Sigmoid colon (tissue), 6 donors: ENCODE measurements at regions not wholly inside any gene's neighbourhood (a gene's known extent, or its start where the extent isn't known, plus 50 kb on each side); places are given as distances from the start of the nearest gene placed in this dataset.

ENCODE experiments used
- DNase-seq: peaks from one replicate; pipeline ENCODE4 v3.0.0-alpha.2; 2019
- H3K27ac ChIP-seq, 4 donors: fragments of 200-600 bp; sonication (generic); one replicate each; pipeline ENCODE4 v1.5.1; 2016 to 2019; ENCODE audit warnings: mild to moderate bottlenecking in 1 of 4
- H3K27me3 ChIP-seq, 3 donors: fragments of 200-600 bp; sonication (generic); one replicate each; pipeline ENCODE4 v1.5.1; 2019; ENCODE audit warnings: mild to moderate bottlenecking in 1 of 3
- H3K36me3 ChIP-seq, 4 donors: fragments of 200-600 bp; sonication (generic); one replicate each; pipeline ENCODE4 v1.5.1; 2016 to 2019
- H3K4me1 ChIP-seq, 4 donors: fragments of 200-600 bp; sonication (generic); one replicate each; pipeline ENCODE4 v1.5.1; 2017 to 2019
- H3K4me3 ChIP-seq, 4 donors: fragments of 200-600 bp; sonication (generic); one replicate each; pipeline ENCODE4 v1.5.1; 2017 to 2019; ENCODE audit warnings: mild to moderate bottlenecking in 2 of 4, moderate library complexity in 1 of 4
- H3K9me3 ChIP-seq, 4 donors: fragments of 200-600 bp in 3 of 4; sonication (generic) in 3 of 4; one replicate each; pipeline versions ENCODE4 v1.5.1 to v1.6.1; 2013 to 2019
- CTCF ChIP-seq, 4 experiments: fragments of 450-650 bp in 3 of 4; fragments of 200-600 bp in 1 of 4; IDR thresholded peaks; one replicate each; pipeline ENCODE4 v1.5.1; 2016 to 2019; ENCODE audit warnings: antibody characterized with exemption in 4 of 4, mild to moderate bottlenecking in 3 of 4, moderate library complexity in 2 of 4
- EP300 ChIP-seq, 4 donors: sonication (generic); formaldehyde crosslinking; IDR thresholded peaks; one replicate each; pipeline ENCODE4 v1.6.1; 2017; ENCODE audit warnings: antibody characterized with exemption in 4 of 4
- POLR2A ChIP-seq, 2 donors: fragments of 450-650 bp; IDR thresholded peaks; one replicate each; pipeline ENCODE4 v1.6.1; 2016; ENCODE audit warnings: antibody characterized with exemption in 2 of 2, mild to moderate bottlenecking in 2 of 2, moderate library complexity in 2 of 2
- POLR2AphosphoS5 ChIP-seq, 4 donors: sonication (generic); formaldehyde crosslinking; IDR thresholded peaks; one replicate each; pipeline ENCODE4 v1.6.1; 2017; ENCODE audit warnings: antibody characterized with exemption in 4 of 4
- WGBS, 2 donors: extraction: QIAGEN DNeasy Blood & Tissue Kit; methylation state at CpG; one replicate each; pipeline ENCODE4 v1.1.7; 2013; 5-methylcytosine and 5-hydroxymethylcytosine counted together
- intact Hi-C: fragments of 100-400 bp; cut with DNase I; formaldehyde crosslinking; loops from one replicate; pipeline ENCODE4 v1.15.1; 2023
- donor health status: healthy with polysubstance abuse.
- donor health status: healthy.

GRCh38 chr16:54602666-54603065 is 316.1 kb upstream of the IRX3 start:
- H3K9me3 ChIP-seq: peaks cover 0 to 17% (median 6%) of the 10 kb centered on the region in 4 donors
- intact Hi-C loops: no loop called here
- peaks cover 0 to 8% (median 0%) of the 10 kb centered on the region in 3 donors for H3K27me3 ChIP-seq
- H3K36me3 ChIP-seq: no peaks in the 10 kb centered on the region
- H3K4me3 ChIP-seq: no peak overlapping the region
- H3K27ac ChIP-seq: no peak overlapping the region
- WGBS, 2 donors: 64 to 81% methylated on average over 6 of the region's 6 CpGs
- TF ChIP-seq CTCF (IDR thresholded peaks at IDR 0.05) (no peak), EP300 (IDR thresholded peaks at IDR 0.05) (no peak), POLR2A (IDR thresholded peaks at IDR 0.05) (no peak), POLR2AphosphoS5 (IDR thresholded peaks at IDR 0.05) (no peak)
- DNase-seq: no peak
- no peaks in the 10 kb centered on the region for H3K4me1 ChIP-seq

GRCh38 chr16:54597222-54597621 is 310.6 kb upstream of the IRX3 start:
- no peaks in the 10 kb centered on the region for H3K36me3 ChIP-seq
- TF ChIP-seq POLR2AphosphoS5 (IDR thresholded peaks at IDR 0.05): no peak
- no peak for TF ChIP-seq EP300 (IDR thresholded peaks at IDR 0.05)
- no peak for TF ChIP-seq POLR2A (IDR thresholded peaks at IDR 0.05)
- TF ChIP-seq CTCF (IDR thresholded peaks at IDR 0.05): no peak
- no peak for DNase-seq
- H3K4me1 ChIP-seq: no peaks in the 10 kb centered on the region
- no peak overlapping the region for H3K27ac ChIP-seq
- H3K9me3 ChIP-seq: peaks cover 0 to 3% (median 0%) of the 10 kb centered on the region in 4 donors
- no peak overlapping the region for H3K4me3 ChIP-seq
- intact Hi-C loops: no loop called here
- peaks cover 0 to 38% (median 0%) of the 10 kb centered on the region in 3 donors for H3K27me3 ChIP-seq

- Histone ChIP-seq H3K36me3 (no peaks in the 10 kb centered on the region), H3K27me3 (peaks cover 0 to 42% (median 0%) of the 10 kb centered on the region in 3 donors), H3K4me3 (no peak overlapping the region), H3K9me3 (no peaks in the 10 kb centered on the region), H3K27ac (no peak overlapping the region), H3K4me1 (no peaks in the 10 kb centered on the region)
- intact Hi-C loops: no loop called here
- WGBS, 2 donors: 42 to 67% methylated on average over 2 of the region's 2 CpGs
- no peak for DNase-seq
- TF ChIP-seq POLR2A (IDR thresholded peaks at IDR 0.05) (no peak), CTCF (IDR thresholded peaks at IDR 0.05) (no peak), EP300 (IDR thresholded peaks at IDR 0.05) (no peak), POLR2AphosphoS5 (IDR thresholded peaks at IDR 0.05) (no peak)
These were observed 309.0 kb upstream of the IRX3 start for GRCh38 chr16:54595621-54596020.

GRCh38 chr16:54594601-54595391 is 308.2 kb upstream of the IRX3 start:
- Histone ChIP-seq H3K9me3 (no peaks in the 10 kb centered on the region), H3K36me3 (no peaks in the 10 kb centered on the region), H3K4me1 (no peaks in the 10 kb centered on the region), H3K27ac (no peak overlapping the region), H3K27me3 (peaks cover 0 to 42% (median 0%) of the 10 kb centered on the region in 3 donors), H3K4me3 (no peak overlapping the region)
- WGBS, 2 donors: 13 to 29% methylated on average over 26 of the region's 26 CpGs
- intact Hi-C loops: no loop called here
- TF ChIP-seq POLR2A (IDR thresholded peaks at IDR 0.05) (no peak), EP300 (IDR thresholded peaks at IDR 0.05) (no peak), POLR2AphosphoS5 (IDR thresholded peaks at IDR 0.05) (no peak), CTCF (IDR thresholded peaks at IDR 0.05) (no peak)
- no peak for DNase-seq
